ENCODE measurements at regions not wholly inside any gene's neighbourhood (a gene's known extent, or its start where the extent isn't known, plus 50 kb on each side); places are given as distances from the start of the nearest gene placed in this dataset.

- no peak for DNase-seq (ENCODE audit: low spot score)
Observed at GRCh38 chr11:98561877-98562395, 458.8 kb upstream of the CNTN5 start.

- no peak for DNase-seq (ENCODE audit: low spot score)
Observed at GRCh38 chr11:98564233-98564632, 456.5 kb upstream of the CNTN5 start.

GRCh38 chr11:98564881-98565280, 455.9 kb upstream of the CNTN5 start:
- no peak for DNase-seq (ENCODE audit: low spot score)

- no peak for DNase-seq (ENCODE audit: low spot score)
Observed at GRCh38 chr11:98565311-98565710, 455.4 kb upstream of the CNTN5 start.

GRCh38 chr11:98566978-98567377, 453.8 kb upstream of the CNTN5 start:
- DNase-seq (ENCODE audit: low spot score) = no peak

GRCh38 chr11:98568013-98568412, 452.7 kb upstream of the CNTN5 start:
- DNase-seq (ENCODE audit: low spot score) = no peak

GRCh38 chr11:98572941-98573340, 447.8 kb upstream of the CNTN5 start:
- no peak for DNase-seq (ENCODE audit: low spot score)

- DNase-seq (ENCODE audit: low spot score) = no peak
Observed at GRCh38 chr11:98587884-98588283, 432.9 kb upstream of the CNTN5 start.

- DNase-seq (ENCODE audit: low spot score) = no peak
Observed at GRCh38 chr11:98589967-98590366, 430.8 kb upstream of the CNTN5 start.

GRCh38 chr11:98600103-98600502, 420.6 kb upstream of the CNTN5 start:
- no peak for DNase-seq (ENCODE audit: low spot score)

- no peak for DNase-seq (ENCODE audit: low spot score)
Observed at GRCh38 chr11:98600786-98601773, 419.7 kb upstream of the CNTN5 start.

GRCh38 chr11:98616098-98616655, 404.6 kb upstream of the CNTN5 start:
- DNase-seq (ENCODE audit: low spot score) = no peak

GRCh38 chr11:98621767-98622166, 399.0 kb upstream of the CNTN5 start:
- DNase-seq (ENCODE audit: low spot score) = no peak

- no peak for DNase-seq (ENCODE audit: low spot score)
Observed at GRCh38 chr11:98625526-98625925, 395.2 kb upstream of the CNTN5 start.

GRCh38 chr11:98630736-98631135, 390.0 kb upstream of the CNTN5 start:
- DNase-seq (ENCODE audit: low spot score) = no peak

GRCh38 chr11:98657711-98658110, 363.0 kb upstream of the CNTN5 start:
- DNase-seq (ENCODE audit: low spot score) = no peak

- DNase-seq (ENCODE audit: low spot score) = no peak
Observed at GRCh38 chr11:98659431-98659830, 361.3 kb upstream of the CNTN5 start.

- no peak for DNase-seq (ENCODE audit: low spot score)
Observed at GRCh38 chr11:98674390-98674789, 346.4 kb upstream of the CNTN5 start.

- no peak for DNase-seq (ENCODE audit: low spot score)
Observed at GRCh38 chr11:98679673-98680072, 341.1 kb upstream of the CNTN5 start.

GRCh38 chr11:98701541-98701940, 319.2 kb upstream of the CNTN5 start:
- DNase-seq (ENCODE audit: low spot score) = no peak

GRCh38 chr11:98703779-98704556, 316.8 kb upstream of the CNTN5 start:
- no peak for DNase-seq (ENCODE audit: low spot score)

GRCh38 chr11:98710026-98710425, 310.7 kb upstream of the CNTN5 start:
- no peak for DNase-seq (ENCODE audit: low spot score)

Measured in germinal center (tissue), 1 donor.